ENCODE measurements at regions not wholly inside any gene's neighbourhood (a gene's known extent, or its start where the extent isn't known, plus 50 kb on each side); places are given as distances from the start of the nearest gene placed in this dataset.

DNA sequence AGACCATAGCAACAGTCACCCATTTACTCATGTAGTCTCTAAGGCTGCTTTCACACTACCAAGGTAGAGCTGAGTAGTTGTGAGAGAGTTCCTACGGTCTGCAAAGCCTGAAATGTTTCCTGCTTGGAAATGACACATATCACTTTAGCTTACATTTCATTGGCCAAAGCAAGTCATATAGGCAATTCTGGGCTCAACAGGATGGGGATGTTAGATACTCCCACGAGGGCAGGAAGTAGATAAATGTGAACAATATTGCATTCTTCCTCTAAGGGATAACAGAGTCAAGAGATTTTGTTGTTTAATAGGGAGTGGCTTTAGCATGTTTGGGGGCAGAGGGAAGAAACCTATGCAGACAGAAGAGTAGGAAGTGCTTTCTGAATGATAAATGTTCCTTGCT, 355.6 kb upstream of the THRB start:
- Histone ChIP-seq H3K27me3 (ENCODE audit: control insufficient read depth, insufficient read depth, low read length) (no peaks in the 10 kb centered on the region), H3K36me3 (ENCODE audit: control insufficient read depth, insufficient read depth, low read length) (no peaks in the 10 kb centered on the region), H3K9me3 (ENCODE audit: control insufficient read depth, insufficient read depth, low read length) (no peaks in the 10 kb centered on the region), H3K4me1 (ENCODE audit: control insufficient read depth, insufficient read depth, low read length) (0 out of 2 replicates have a peak, but pooled peaks cover 1% of the 10 kb centered on the region), H3K27ac (ENCODE audit: low read length) (no peak overlapping the region), H3K4me3 (ENCODE audit: low read length) (no peak overlapping the region)
- DNase-seq (ENCODE audit: low read depth, low spot score): no peak
- no CpG with 5 or more reads among the region's 2 CpGs for WGBS (ENCODE audit: insufficient coverage, insufficient read length)

DNA sequence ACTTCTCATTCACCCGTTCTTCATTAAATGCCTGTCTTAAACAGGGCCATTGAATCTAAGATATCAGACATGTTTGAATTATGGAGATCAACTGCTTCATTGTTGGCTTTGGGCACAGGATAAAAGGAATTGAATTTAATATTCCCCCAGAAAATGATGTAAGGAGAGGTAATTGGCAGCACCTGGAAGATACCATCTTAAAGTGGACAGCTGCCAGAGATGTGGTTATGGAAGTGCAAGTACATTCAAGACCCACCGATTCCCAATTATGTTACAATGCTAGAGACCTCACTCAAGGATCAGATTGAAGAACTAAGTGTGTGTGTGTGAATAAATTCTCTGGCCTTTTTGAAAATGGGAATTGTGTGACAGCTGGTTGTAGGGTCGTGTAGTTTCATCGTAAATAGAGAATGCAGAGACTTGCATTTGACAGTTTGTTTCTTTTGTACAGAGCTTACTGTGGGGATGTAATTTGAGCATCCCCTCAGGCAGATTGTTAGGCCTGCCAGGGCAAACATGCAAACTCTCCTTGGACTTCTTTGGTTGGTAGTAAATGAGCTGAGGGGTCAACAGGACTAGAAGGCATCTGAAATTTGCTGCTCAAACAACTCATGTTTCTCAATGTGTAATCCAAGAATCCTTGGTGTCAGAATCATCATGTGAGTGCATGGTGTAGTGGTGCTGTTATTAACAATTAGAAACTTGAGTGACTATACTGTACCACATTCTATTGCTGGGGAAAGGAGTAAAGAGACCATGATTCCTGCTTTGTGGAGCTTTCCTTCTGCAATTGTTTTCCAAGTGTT, 359.2 kb upstream of the THRB start:
- Histone ChIP-seq H3K4me3 (ENCODE audit: low read length) (no peak overlapping the region), H3K9me3 (ENCODE audit: control insufficient read depth, insufficient read depth, low read length) (no peaks in the 10 kb centered on the region), H3K36me3 (ENCODE audit: control insufficient read depth, insufficient read depth, low read length) (no peaks in the 10 kb centered on the region), H3K27ac (ENCODE audit: low read length) (no peak overlapping the region), H3K4me1 (ENCODE audit: control insufficient read depth, insufficient read depth, low read length) (0 out of 2 replicates have a peak, but pooled peaks cover 1% of the 10 kb centered on the region), H3K27me3 (ENCODE audit: control insufficient read depth, insufficient read depth, low read length) (no peaks in the 10 kb centered on the region)
- no peak for DNase-seq (ENCODE audit: low read depth, low spot score)
- WGBS (ENCODE audit: insufficient coverage, insufficient read length): no CpG with 5 or more reads among the region's 4 CpGs

DNA sequence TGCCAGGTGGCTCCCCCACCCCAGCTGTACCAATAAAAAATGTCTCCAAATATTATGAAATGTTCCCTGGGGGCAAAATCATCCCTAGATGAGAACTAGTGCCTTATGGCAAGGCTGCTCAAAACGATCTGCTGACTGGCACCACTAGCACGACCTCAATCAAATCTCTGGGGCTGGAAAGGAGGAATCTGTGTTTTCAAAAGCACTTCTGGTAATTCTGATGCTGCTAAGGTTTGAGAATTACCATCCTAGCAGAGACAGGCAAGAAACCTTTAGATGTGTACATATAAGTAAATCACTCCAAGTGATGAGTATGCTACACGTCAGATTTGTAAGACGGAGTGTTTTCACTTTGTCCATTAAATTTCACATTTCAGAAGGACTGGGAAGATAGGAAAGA, 360.1 kb upstream of the THRB start:
- WGBS (ENCODE audit: insufficient coverage, insufficient read length): no CpG with 5 or more reads among the region's 4 CpGs
- Histone ChIP-seq H3K27me3 (ENCODE audit: control insufficient read depth, insufficient read depth, low read length) (no peaks in the 10 kb centered on the region), H3K4me3 (ENCODE audit: low read length) (no peak overlapping the region), H3K9me3 (ENCODE audit: control insufficient read depth, insufficient read depth, low read length) (no peaks in the 10 kb centered on the region), H3K27ac (ENCODE audit: low read length) (no peak overlapping the region), H3K4me1 (ENCODE audit: control insufficient read depth, insufficient read depth, low read length) (0 out of 2 replicates have a peak, but pooled peaks cover 1% of the 10 kb centered on the region), H3K36me3 (ENCODE audit: control insufficient read depth, insufficient read depth, low read length) (no peaks in the 10 kb centered on the region)
- no peak for DNase-seq (ENCODE audit: low read depth, low spot score)

DNA sequence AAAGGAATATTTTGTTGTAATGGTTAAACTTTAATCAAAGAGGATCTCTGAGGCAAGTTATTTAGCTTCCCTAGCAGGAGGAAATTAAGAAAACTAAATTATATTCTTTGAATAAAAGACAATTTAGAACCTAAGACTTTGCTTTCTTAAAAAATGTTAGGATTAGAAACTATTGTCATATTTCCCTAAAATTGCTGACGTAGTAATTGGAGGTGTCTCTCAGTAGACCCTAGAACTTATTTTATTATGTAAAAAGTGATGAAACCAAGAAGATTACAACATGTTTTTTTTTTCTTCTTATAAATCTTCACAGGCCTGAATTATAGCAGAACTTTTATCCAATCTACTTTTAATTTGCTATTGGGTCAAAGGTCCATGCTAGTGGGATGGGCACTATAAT, 363.3 kb upstream of the THRB start:
- Histone ChIP-seq H3K36me3 (ENCODE audit: control insufficient read depth, insufficient read depth, low read length) (no peaks in the 10 kb centered on the region), H3K9me3 (ENCODE audit: control insufficient read depth, insufficient read depth, low read length) (no peaks in the 10 kb centered on the region), H3K4me3 (ENCODE audit: low read length) (no peak overlapping the region), H3K4me1 (ENCODE audit: control insufficient read depth, insufficient read depth, low read length) (no peaks in the 10 kb centered on the region), H3K27ac (ENCODE audit: low read length) (no peak overlapping the region), H3K27me3 (ENCODE audit: control insufficient read depth, insufficient read depth, low read length) (no peaks in the 10 kb centered on the region)
- DNase-seq (ENCODE audit: low read depth, low spot score): no peak
- WGBS (ENCODE audit: insufficient coverage, insufficient read length): no CpG with 5 or more reads among the region's 1 CpG

DNA sequence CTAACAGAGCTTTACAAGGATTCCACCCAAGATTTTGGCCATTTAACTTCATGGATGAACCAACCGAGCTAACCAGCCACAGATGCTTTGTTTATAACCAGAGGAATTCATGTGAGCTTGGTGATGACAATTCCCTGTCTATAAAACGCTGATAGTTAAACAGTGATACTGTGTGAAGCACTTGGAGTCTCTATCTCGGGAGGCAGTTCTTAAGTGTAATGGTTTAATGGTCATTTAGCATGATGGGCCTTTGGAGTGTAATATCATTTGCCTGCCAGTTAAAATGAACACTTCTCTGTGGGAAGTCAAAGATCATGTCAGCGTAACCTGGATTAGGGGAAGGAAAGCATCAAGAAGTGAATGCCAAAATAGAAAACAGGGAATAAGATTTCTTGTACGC, 368.6 kb upstream of the THRB start:
- Histone ChIP-seq H3K9me3 (ENCODE audit: control insufficient read depth, insufficient read depth, low read length) (no peaks in the 10 kb centered on the region), H3K36me3 (ENCODE audit: control insufficient read depth, insufficient read depth, low read length) (no peaks in the 10 kb centered on the region)

DNA sequence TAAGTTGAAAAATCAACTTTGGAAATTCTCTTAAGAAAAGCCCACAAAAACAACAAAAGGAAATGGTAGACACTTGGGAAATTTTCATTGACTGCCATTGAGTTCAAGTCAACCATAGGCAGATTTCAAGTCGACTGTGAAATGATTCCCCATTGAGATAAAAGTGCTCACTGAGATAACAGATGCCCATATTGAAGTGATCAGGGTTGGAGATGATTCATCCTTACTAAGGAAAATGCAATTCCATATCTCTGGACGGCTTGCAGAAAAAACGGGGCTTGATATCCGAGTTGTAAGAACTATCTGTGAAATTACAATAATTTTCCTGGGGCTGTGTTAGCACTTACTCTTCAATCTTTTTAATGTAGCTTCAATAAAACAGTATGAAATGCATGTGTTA, 373.1 kb upstream of the THRB start:
- H3K36me3 ChIP-seq (ENCODE audit: control insufficient read depth, insufficient read depth, low read length): no peaks in the 10 kb centered on the region
- no CpG with 5 or more reads among the region's 4 CpGs for WGBS (ENCODE audit: insufficient coverage, insufficient read length)
- H3K27ac ChIP-seq (ENCODE audit: low read length): no peak overlapping the region
- DNase-seq (ENCODE audit: low read depth, low spot score): no peak
- H3K27me3 ChIP-seq (ENCODE audit: control insufficient read depth, insufficient read depth, low read length): no peaks in the 10 kb centered on the region
- no peaks in the 10 kb centered on the region for H3K9me3 ChIP-seq (ENCODE audit: control insufficient read depth, insufficient read depth, low read length)
- no peak overlapping the region for H3K4me3 ChIP-seq (ENCODE audit: low read length)
- H3K4me1 ChIP-seq (ENCODE audit: control insufficient read depth, insufficient read depth, low read length): no peaks in the 10 kb centered on the region; the same call in 1 of the 2 replicates

More for the DNA sequence above, 368.6 kb upstream of the THRB start:
- Histone ChIP-seq H3K4me1 (ENCODE audit: control insufficient read depth, insufficient read depth, low read length) (no peaks in the 10 kb centered on the region; the same call in 1 of the 2 replicates), H3K4me3 (ENCODE audit: low read length) (no peak overlapping the region), H3K27me3 (ENCODE audit: control insufficient read depth, insufficient read depth, low read length) (no peaks in the 10 kb centered on the region), H3K27ac (ENCODE audit: low read length) (no peak overlapping the region)
- DNase-seq (ENCODE audit: low read depth, low spot score): no peak
- no CpG with 5 or more reads among the region's 5 CpGs for WGBS (ENCODE audit: insufficient coverage, insufficient read length)

DNA sequence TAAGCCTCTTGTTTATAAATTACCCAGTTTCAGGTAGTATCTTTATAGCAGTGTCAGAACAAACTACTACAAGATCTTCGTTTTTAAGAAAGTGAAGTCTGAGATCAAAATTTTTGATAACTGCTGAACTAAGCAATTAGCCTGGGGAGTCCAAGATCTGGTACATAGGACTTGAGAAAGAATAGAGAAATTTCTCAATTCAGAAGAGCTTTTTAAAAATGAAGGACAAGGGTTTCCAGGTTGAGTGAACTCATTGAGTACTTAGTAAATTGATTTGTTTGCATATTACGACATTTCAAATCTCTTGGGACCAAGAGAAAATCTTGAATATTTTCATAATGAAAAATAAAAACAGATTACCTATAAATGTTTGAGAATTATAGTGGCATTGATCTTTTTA, 386.6 kb upstream of the THRB start:
- Histone ChIP-seq H3K27me3 (ENCODE audit: control insufficient read depth, insufficient read depth, low read length) (no peaks in the 10 kb centered on the region), H3K27ac (ENCODE audit: low read length) (no peak overlapping the region), H3K9me3 (ENCODE audit: control insufficient read depth, insufficient read depth, low read length) (no peaks in the 10 kb centered on the region), H3K36me3 (ENCODE audit: control insufficient read depth, insufficient read depth, low read length) (no peaks in the 10 kb centered on the region), H3K4me3 (ENCODE audit: low read length) (no peak overlapping the region), H3K4me1 (ENCODE audit: control insufficient read depth, insufficient read depth, low read length) (no peaks in the 10 kb centered on the region)
- no CpG with 5 or more reads among the region's 2 CpGs for WGBS (ENCODE audit: insufficient coverage, insufficient read length)
- DNase-seq (ENCODE audit: low read depth, low spot score): no peak

DNA sequence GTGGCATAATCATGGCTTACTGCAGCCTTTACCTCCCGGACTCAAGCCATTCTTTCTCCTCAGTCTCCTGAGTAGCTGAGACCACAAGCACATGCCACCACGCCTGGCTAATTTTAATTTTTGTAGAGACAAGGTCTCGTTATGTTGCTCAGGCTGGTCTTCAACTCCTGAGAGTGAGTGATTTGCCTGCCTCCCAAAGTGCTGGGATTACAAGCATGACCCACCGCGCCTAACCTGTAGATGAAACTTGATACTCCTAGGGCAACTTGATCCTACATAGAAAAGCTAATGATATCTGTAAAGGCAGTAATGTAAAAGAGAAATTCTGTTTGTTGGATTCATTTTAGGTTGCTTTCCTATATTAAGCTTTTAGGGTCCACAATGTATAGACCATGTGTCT, 391.9 kb upstream of the THRB start:
- WGBS (ENCODE audit: insufficient coverage, insufficient read length): no CpG with 5 or more reads among the region's 5 CpGs
- Histone ChIP-seq H3K27me3 (ENCODE audit: control insufficient read depth, insufficient read depth, low read length) (no peaks in the 10 kb centered on the region), H3K36me3 (ENCODE audit: control insufficient read depth, insufficient read depth, low read length) (no peaks in the 10 kb centered on the region), H3K9me3 (ENCODE audit: control insufficient read depth, insufficient read depth, low read length) (no peaks in the 10 kb centered on the region), H3K4me1 (ENCODE audit: control insufficient read depth, insufficient read depth, low read length) (0 out of 2 replicates have a peak, but pooled peaks cover 1% of the 10 kb centered on the region), H3K4me3 (ENCODE audit: low read length) (no peak overlapping the region), H3K27ac (ENCODE audit: low read length) (no peak overlapping the region)
- no peak for DNase-seq (ENCODE audit: low read depth, low spot score)

DNA sequence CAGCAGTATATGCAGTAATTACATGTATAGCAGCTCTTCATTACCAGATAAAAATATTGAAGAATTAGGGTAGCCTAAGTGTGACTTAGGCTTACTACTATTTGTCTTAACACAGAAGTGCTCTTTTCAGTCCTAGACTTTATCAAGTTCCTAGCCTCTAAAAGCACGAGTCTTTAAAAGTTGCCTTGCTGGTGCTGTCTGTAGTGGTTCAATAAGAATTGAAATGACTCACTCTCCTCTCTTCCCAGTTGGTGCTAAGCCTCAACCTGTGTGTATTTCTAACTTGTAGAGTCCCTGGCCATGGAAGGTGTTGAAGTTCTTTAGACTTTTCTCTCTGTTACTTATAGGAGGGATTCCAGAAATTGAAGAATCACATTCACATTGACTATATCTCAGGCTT, 395.4 kb upstream of the THRB start:
- 0 out of 2 replicates have a peak, but pooled peaks cover 1% of the 10 kb centered on the region for H3K4me1 ChIP-seq (ENCODE audit: control insufficient read depth, insufficient read depth, low read length)
- H3K9me3 ChIP-seq (ENCODE audit: control insufficient read depth, insufficient read depth, low read length): no peaks in the 10 kb centered on the region
- no peaks in the 10 kb centered on the region for H3K36me3 ChIP-seq (ENCODE audit: control insufficient read depth, insufficient read depth, low read length)
- H3K27ac ChIP-seq (ENCODE audit: low read length): no peak overlapping the region
- no peak for DNase-seq (ENCODE audit: low read depth, low spot score)
- WGBS (ENCODE audit: insufficient coverage, insufficient read length): no CpG with 5 or more reads among the region's 1 CpG
- no peaks in the 10 kb centered on the region for H3K27me3 ChIP-seq (ENCODE audit: control insufficient read depth, insufficient read depth, low read length)
- no peak overlapping the region for H3K4me3 ChIP-seq (ENCODE audit: low read length)

DNA sequence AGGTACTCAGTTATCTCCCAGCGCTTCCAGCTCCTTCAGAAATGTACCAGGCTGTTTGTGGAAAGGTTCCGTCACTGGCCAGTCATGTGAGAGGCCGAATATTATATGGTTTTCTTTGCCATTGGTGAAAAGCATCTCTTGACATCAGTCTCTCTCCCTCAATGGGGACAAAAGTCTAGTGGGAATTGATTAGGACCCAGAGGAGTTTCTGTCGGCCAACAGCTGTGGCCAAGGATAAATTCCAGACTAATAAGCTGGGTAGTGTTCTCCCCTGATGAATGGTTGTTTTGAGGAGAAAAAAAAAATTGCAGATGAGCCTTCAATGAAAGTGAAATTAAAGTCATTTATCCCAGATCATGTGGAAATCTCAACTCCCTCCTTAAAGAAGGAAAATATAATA, 404.7 kb upstream of the THRB start:
- Histone ChIP-seq H3K27me3 (ENCODE audit: control insufficient read depth, insufficient read depth, low read length) (no peaks in the 10 kb centered on the region), H3K4me1 (ENCODE audit: control insufficient read depth, insufficient read depth, low read length) (no peaks in the 10 kb centered on the region), H3K36me3 (ENCODE audit: control insufficient read depth, insufficient read depth, low read length) (no peaks in the 10 kb centered on the region), H3K27ac (ENCODE audit: low read length) (no peak overlapping the region), H3K4me3 (ENCODE audit: low read length) (no peak overlapping the region), H3K9me3 (ENCODE audit: control insufficient read depth, insufficient read depth, low read length) (no peaks in the 10 kb centered on the region)
- no peak for DNase-seq (ENCODE audit: low read depth, low spot score)
- WGBS (ENCODE audit: insufficient coverage, insufficient read length): no CpG with 5 or more reads among the region's 4 CpGs
